ENCODE measurements at regions not wholly inside any gene's neighbourhood (a gene's known extent, or its start where the extent isn't known, plus 50 kb on each side); places are given as distances from the start of the nearest gene placed in this dataset.

DNA sequence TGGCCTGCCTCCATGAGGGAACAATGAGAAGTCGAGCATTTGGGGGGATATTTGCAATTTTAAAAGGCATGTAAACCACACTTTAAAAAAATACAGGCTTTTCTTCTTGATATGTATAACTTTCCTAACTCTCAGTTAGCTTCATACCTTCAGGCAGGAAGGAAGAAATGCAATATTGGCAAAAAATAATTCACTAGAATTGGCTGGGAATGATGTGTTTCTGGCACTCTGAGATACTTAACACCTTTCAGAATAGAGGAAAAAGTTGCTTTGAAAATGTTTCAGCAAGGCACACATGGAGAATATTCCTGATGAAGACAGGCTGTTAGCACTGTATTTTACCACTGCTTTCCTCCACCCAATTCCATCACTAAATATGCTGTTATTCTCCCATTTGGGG, 747.6 kb downstream of the HDGFL1 start:
- peaks cover 0 to 2% (median 0%) of the 10 kb centered on the region in 3 donors for H3K27me3 Mint-ChIP-seq (ENCODE audit: low read depth in 3 of 3)
- peaks cover 4 to 18% of the 10 kb centered on the region in 2 donors for H3K4me1 Mint-ChIP-seq
- H3K9me3 Mint-ChIP-seq: peaks cover 2 to 45% (median 8%) of the 10 kb centered on the region in 6 donors
- no peak overlapping the region for H3K27ac Mint-ChIP-seq
- no peak overlapping the region for H3K4me3 Mint-ChIP-seq
- no peaks in the 10 kb centered on the region for H3K36me3 Mint-ChIP-seq
- DNase-seq: no peak

DNA sequence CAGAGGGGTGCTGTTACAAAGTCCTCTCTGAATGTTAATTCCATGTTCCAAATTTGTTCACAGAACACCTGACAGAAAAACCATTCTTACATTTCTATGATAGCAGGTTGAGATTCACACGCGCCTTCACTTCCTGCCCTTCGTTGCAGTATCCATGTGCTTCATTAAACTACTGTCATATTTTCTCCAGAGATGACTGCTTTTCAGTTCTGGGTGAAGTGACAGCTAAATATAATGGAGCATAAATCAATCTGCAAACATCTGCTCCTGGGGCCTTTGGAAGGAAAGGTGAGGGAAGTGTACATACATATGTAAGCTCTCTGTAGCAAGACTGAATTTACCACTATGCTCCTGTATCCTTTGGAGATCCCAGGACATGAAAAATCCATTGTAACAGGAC, 750.2 kb downstream of the HDGFL1 start:
- DNase-seq: no peak
- Mint-ChIP-seq H3K4me3 (no peak overlapping the region), H3K27me3 (ENCODE audit: low read depth in 3 of 3) (no peaks in the 10 kb centered on the region), H3K9me3 (peaks cover 0 to 30% (median 5%) of the 10 kb centered on the region in 6 donors), H3K36me3 (no peaks in the 10 kb centered on the region), H3K4me1 (peaks cover 4 to 18% of the 10 kb centered on the region in 2 donors), H3K27ac (no peak overlapping the region)

DNA sequence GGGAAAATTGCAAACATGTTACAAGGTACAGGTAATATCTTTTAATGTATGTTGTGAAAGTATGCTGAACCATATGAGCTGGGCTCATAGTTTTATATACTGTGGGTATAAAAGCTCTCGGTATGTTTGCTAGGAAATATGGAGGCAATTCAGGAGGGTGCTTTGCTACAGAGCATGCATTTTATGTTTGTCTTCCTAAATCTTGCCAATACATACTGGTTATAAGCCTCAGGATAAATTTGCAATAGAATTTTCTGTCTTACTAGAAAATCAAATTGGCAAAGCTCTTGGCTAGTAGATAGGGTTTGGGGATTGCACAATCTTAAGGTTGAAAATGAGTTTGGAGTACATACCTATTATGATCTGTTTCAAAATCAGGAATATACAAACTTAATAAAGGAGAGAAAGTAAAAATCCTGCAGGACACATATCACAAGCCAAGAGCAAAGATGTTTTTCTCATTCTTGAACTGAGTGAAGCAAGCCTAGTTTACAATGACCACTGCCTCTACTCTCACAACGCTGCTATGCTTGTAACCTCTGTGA, 751.2 kb downstream of the HDGFL1 start:
- H3K27ac Mint-ChIP-seq: no peak overlapping the region

GRCh38 chr6:23323897-23324296, 754.5 kb downstream of the HDGFL1 start:
- H3K4me3 Mint-ChIP-seq: no peak overlapping the region
- H3K27ac Mint-ChIP-seq: no peak overlapping the region

More for the DNA sequence above, 751.2 kb downstream of the HDGFL1 start:
- no peak overlapping the region for H3K4me3 Mint-ChIP-seq
- DNase-seq: no peak
- H3K4me1 Mint-ChIP-seq: peaks cover 3 to 13% of the 10 kb centered on the region in 2 donors
- no peaks in the 10 kb centered on the region for H3K27me3 Mint-ChIP-seq (ENCODE audit: low read depth in 3 of 3)
- peaks cover 0 to 27% (median 10%) of the 10 kb centered on the region in 6 donors for H3K9me3 Mint-ChIP-seq
- H3K36me3 Mint-ChIP-seq: no peaks in the 10 kb centered on the region

GRCh38 chr6:23325065-23325464, 755.7 kb downstream of the HDGFL1 start:
- no peak overlapping the region for H3K27ac Mint-ChIP-seq
- no peaks in the 10 kb centered on the region for H3K27me3 Mint-ChIP-seq (ENCODE audit: low read depth in 3 of 3)
- DNase-seq: no peak
- no peaks in the 10 kb centered on the region for H3K36me3 Mint-ChIP-seq
- no peak overlapping the region for H3K4me3 Mint-ChIP-seq
- peaks cover 3 to 20% (median 6%) of the 10 kb centered on the region in 6 donors for H3K9me3 Mint-ChIP-seq
- H3K4me1 Mint-ChIP-seq: peaks cover 0 to 2% of the 10 kb centered on the region in 2 donors

More at GRCh38 chr6:23323897-23324296, 754.5 kb downstream of the HDGFL1 start:
- Mint-ChIP-seq H3K4me1 (peaks cover 0 to 2% of the 10 kb centered on the region in 2 donors), H3K27me3 (ENCODE audit: low read depth in 3 of 3) (no peaks in the 10 kb centered on the region), H3K36me3 (no peaks in the 10 kb centered on the region), H3K9me3 (peaks cover 0 to 18% (median 5%) of the 10 kb centered on the region in 6 donors)
- DNase-seq: no peak

DNA sequence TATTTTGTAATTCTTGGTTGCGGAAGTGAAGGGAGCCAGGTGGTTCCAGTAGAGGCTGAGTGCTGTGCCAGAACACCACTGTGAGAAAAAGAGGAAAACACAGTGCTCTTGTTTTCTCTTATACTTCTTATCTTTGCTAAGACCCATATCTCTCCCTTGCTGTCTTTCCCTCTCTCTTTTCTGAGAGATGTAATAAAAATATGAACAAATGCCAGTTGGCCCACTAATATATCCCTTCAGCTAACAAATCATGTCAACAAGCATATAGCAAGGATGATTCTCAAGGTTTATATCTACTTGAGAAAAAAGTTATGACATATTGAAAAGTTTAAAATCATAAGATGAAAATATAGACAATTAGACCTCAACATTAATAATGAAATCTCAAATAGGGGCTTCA, 758.3 kb downstream of the HDGFL1 start:
- Mint-ChIP-seq H3K4me1 (peaks cover 0 to 2% of the 10 kb centered on the region in 2 donors), H3K27me3 (ENCODE audit: low read depth in 3 of 3) (no peaks in the 10 kb centered on the region), H3K4me3 (no peak overlapping the region)

GRCh38 chr6:23329086-23329485, 759.7 kb downstream of the HDGFL1 start:
- DNase-seq: no peak
- H3K4me1 Mint-ChIP-seq: peaks cover 0 to 2% of the 10 kb centered on the region in 2 donors
- H3K27ac Mint-ChIP-seq: no peak overlapping the region
- peaks cover 3 to 11% (median 9%) of the 10 kb centered on the region in 6 donors for H3K9me3 Mint-ChIP-seq
- H3K27me3 Mint-ChIP-seq (ENCODE audit: low read depth in 3 of 3): peaks cover 0 to 3% (median 0%) of the 10 kb centered on the region in 3 donors
- no peak overlapping the region for H3K4me3 Mint-ChIP-seq
- H3K36me3 Mint-ChIP-seq: no peaks in the 10 kb centered on the region

More for the DNA sequence above, 758.3 kb downstream of the HDGFL1 start:
- Mint-ChIP-seq H3K9me3 (peaks cover 3 to 18% (median 6%) of the 10 kb centered on the region in 6 donors), H3K36me3 (no peaks in the 10 kb centered on the region), H3K27ac (no peak overlapping the region)
- DNase-seq: no peak

- peaks cover 0 to 3% (median 0%) of the 10 kb centered on the region in 3 donors for H3K27me3 Mint-ChIP-seq (ENCODE audit: low read depth in 3 of 3)
- no peak for DNase-seq
- no peak overlapping the region for H3K27ac Mint-ChIP-seq
- no peak overlapping the region for H3K4me3 Mint-ChIP-seq
- H3K36me3 Mint-ChIP-seq: no peaks in the 10 kb centered on the region
- peaks cover 0 to 2% of the 10 kb centered on the region in 2 donors for H3K4me1 Mint-ChIP-seq
- peaks cover 3 to 21% (median 6%) of the 10 kb centered on the region in 6 donors for H3K9me3 Mint-ChIP-seq
Observed at GRCh38 chr6:23330632-23331031, 761.3 kb downstream of the HDGFL1 start.

- Mint-ChIP-seq H3K27ac (no peak overlapping the region), H3K4me3 (no peak overlapping the region), H3K9me3 (peaks cover 2 to 33% (median 10%) of the 10 kb centered on the region in 6 donors), H3K27me3 (ENCODE audit: low read depth in 3 of 3) (peaks cover 0 to 3% (median 0%) of the 10 kb centered on the region in 3 donors), H3K36me3 (no peaks in the 10 kb centered on the region), H3K4me1 (no peaks in the 10 kb centered on the region)
- DNase-seq: no peak
Observed at GRCh38 chr6:23334360-23334759, 765.0 kb downstream of the HDGFL1 start.

DNA sequence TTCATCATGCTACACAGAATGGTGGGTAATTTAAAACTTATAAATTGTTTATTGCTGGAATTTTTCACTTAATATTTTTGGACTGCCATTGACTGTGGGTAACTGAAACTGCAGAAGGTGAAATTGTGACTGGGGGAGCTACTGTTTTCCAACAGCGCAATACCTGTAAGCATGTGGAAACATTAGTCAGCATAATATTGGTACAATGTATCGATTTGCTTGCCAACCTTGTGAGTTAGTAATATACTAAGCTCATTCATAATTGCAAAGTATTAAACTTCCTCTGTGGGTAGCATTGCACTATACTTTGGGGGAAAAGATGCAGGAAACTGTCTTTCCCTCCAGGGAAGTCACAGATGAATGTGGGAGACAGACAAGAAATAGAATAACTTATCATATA, 766.5 kb downstream of the HDGFL1 start:
- no peaks in the 10 kb centered on the region for H3K36me3 Mint-ChIP-seq
- H3K4me3 Mint-ChIP-seq: no peak overlapping the region
- no peaks in the 10 kb centered on the region for H3K4me1 Mint-ChIP-seq
- no peak overlapping the region for H3K27ac Mint-ChIP-seq
- H3K9me3 Mint-ChIP-seq: peaks cover 0 to 33% (median 11%) of the 10 kb centered on the region in 6 donors
- H3K27me3 Mint-ChIP-seq (ENCODE audit: low read depth in 3 of 3): peaks cover 0 to 3% (median 0%) of the 10 kb centered on the region in 3 donors
- no peak for DNase-seq

DNA sequence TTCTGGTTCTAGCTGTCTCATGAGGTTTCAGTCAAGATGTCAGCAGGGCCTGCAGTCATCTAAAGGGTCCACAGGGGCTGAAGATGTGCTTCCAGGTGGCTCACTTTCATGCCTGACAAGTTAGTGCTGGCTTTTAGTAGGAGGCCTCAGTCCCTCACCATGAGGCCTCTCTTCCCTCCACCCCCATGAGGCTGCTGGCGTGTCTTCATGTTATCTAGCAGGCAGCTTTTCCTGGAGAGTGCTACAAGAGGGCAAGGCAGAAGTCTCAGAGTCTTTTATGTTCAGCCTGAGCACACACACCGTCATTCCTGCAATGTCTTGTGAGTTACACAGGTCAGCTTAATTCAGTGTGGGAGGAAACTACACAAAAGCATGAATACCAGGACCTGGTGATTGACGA, 769.9 kb downstream of the HDGFL1 start:
- H3K27me3 Mint-ChIP-seq (ENCODE audit: low read depth in 3 of 3): no peaks in the 10 kb centered on the region
- H3K4me3 Mint-ChIP-seq: no peak overlapping the region
- H3K36me3 Mint-ChIP-seq: no peaks in the 10 kb centered on the region
- peaks cover 0 to 27% (median 11%) of the 10 kb centered on the region in 6 donors for H3K9me3 Mint-ChIP-seq
- H3K27ac Mint-ChIP-seq: no peak overlapping the region
- DNase-seq: no peak
- H3K4me1 Mint-ChIP-seq: no peaks in the 10 kb centered on the region

DNA sequence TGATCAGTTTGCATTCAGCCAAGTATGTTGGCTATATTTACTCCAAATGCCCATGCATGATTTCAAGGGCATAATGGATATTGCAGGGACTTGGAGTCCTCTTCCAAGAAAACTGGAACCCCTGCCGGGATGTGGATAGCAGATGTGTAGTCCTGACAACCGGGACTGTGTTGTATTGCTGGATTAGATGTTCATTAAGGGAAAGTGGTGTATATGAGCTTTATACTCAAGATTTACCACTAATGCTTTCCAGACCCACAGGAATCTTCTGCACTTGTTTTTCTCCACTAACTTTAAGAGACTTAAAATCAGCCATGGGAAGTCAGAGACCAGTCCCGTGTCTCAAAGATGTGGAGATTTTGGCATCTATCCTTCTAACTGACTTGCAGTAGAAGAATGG, 770.9 kb downstream of the HDGFL1 start:
- no peaks in the 10 kb centered on the region for H3K4me1 Mint-ChIP-seq
- H3K27me3 Mint-ChIP-seq (ENCODE audit: low read depth in 3 of 3): no peaks in the 10 kb centered on the region
- H3K9me3 Mint-ChIP-seq: peaks cover 3 to 21% (median 11%) of the 10 kb centered on the region in 6 donors
- H3K27ac Mint-ChIP-seq: no peak overlapping the region
- H3K4me3 Mint-ChIP-seq: no peak overlapping the region
- DNase-seq: no peak
- H3K36me3 Mint-ChIP-seq: no peaks in the 10 kb centered on the region

DNA sequence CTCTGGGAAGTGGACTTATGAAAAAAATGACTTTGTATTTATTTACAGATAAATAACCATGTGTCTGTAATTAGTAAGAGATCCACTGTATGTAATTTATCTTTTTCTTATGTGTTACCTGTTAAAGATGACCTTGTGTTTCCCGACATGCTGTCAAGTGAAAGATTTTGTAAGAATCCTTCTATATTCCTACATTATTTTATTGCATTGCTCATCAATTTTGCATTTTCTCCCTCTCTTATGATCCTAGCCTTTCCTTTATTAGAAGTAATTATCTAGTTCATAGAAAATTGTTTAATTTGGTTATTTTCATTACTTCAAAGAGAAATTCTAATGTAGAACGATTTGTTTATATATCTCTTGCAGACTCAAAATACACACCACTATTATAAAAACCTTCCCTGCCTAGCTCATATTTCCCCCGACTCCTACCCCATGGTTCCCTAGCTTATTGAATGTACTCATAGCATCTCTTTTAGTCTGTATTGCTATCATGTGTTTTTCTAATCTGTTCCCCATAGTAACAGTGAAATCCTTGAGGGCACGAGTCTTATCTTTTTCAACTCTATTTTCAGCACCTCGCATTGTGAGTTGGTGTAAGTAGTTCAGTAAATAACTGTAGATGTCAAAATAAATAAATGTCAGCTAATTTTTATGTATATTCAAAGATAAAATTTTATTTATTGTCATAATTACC, 774.4 kb downstream of the HDGFL1 start:
- Mint-ChIP-seq H3K4me3 (no peak overlapping the region), H3K4me1 (no peaks in the 10 kb centered on the region), H3K27ac (no peak overlapping the region), H3K9me3 (peaks cover 4 to 21% (median 13%) of the 10 kb centered on the region in 6 donors), H3K36me3 (no peaks in the 10 kb centered on the region), H3K27me3 (ENCODE audit: low read depth in 3 of 3) (no peaks in the 10 kb centered on the region)
- no peak for DNase-seq

DNA sequence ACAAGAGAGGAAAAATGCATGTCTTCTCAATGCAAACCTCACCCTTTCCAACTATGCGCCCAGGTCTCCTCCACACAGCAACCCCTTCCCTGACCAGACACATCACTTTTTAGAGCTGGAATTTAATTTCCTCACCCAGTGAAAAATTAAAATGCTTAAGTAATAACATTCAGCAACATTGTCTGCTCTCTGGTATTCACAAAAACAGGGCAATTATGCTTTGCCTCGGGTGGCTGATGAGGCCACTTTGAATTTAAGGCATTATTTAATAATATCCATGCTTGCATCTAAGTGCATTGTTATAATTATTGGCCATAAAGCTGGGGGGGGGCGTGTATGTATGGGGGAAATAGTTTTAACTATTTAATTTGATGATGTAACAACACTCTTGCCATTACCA, 777.8 kb upstream of the NRSN1 start:
- peaks cover 0 to 5% (median 0%) of the 10 kb centered on the region in 3 donors for H3K27me3 Mint-ChIP-seq (ENCODE audit: low read depth in 3 of 3)
- no peaks in the 10 kb centered on the region for H3K4me1 Mint-ChIP-seq
- no peaks in the 10 kb centered on the region for H3K36me3 Mint-ChIP-seq
- H3K4me3 Mint-ChIP-seq: no peak overlapping the region
- no peak overlapping the region for H3K27ac Mint-ChIP-seq
- DNase-seq: no peak
- peaks cover 8 to 26% (median 15%) of the 10 kb centered on the region in 6 donors for H3K9me3 Mint-ChIP-seq

Data from immature natural killer cell (primary cell).